Fibroblast of upper back skin (primary cell): ENCODE measurements at regions not wholly inside any gene's neighbourhood (a gene's known extent, or its start where the extent isn't known, plus 50 kb on each side); places are given as distances from the start of the nearest gene placed in this dataset.

Source experiments
- DNase-seq: peaks from one replicate; pipeline ENCODE4 v3.0.0-alpha.2; 2013

DNA sequence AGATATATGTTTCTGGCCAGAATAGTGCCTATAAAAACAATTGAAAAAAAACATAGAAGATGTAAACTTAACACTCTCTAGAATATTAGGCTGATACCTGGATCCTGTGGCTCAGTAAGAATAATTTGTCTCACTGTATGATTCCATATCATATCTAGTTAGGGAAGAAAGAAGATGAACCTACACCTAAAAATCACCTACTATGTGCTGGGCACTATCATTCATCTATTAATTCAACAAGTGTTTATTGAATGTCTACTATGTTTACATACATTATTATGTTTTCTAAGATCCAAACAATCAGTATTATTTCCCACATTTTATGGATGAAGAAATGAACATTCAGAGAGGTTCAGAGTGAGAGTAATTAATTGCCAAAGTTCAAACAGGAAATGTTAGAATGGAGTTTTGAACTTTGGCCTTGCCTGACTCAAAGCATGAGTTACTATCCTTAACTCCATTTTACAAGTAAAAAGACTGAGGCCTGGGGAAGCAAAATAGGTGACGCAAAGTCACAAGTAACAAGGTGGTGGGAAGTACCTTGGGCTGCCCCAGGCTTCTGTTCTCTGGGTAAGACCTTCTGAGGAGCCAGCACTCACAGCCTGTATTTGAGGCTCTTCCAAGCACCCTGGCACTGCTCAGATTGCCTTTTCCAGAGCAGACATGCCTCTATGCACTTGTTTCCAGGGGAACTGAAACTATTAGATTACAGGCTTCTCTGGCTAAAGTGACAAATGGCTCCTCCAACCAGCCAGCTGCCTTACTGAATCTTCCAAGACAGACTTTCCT lies 111.1 kb upstream of the ACSL4 start:
- no peak for DNase-seq

DNA sequence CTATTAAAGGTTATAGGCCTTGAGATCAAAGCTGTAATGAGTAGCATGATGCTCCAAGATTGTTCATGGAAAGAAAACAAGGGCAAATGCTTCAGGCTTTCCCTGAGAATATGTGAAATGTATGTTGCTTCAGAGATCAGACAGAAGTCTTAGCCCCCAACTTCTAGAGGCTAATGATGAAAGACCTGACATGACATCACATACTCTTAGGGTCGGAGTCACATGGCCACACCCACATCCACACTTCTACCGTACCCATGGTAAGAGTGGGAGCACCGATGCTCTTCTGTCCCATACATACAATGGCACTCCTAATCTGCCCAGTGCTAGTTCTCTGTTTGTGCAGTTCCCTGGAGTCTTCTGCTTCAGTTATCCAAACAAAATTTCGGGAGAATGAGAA lies 111.9 kb upstream of the ACSL4 start:
- no peak for DNase-seq

DNA sequence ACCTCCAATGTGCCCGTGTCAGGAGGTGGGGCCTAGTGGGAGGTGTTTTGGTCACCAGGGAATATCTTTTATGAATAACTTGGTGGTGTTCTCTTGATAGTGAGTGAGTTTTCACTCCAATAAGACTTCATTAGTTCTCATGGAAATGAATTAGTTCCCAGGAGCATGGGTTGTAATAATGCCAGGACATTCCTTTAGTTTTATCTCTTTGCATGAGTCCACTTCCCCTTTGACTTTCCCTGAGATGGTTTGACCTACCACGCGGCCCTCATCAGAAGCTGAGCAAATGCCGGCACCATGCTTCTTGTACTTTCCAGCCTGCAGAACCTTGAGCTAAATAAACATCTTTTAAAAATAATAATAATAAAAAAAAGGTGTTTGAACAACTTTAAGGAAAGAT lies 112.9 kb upstream of the ACSL4 start:
- no peak for DNase-seq

DNA sequence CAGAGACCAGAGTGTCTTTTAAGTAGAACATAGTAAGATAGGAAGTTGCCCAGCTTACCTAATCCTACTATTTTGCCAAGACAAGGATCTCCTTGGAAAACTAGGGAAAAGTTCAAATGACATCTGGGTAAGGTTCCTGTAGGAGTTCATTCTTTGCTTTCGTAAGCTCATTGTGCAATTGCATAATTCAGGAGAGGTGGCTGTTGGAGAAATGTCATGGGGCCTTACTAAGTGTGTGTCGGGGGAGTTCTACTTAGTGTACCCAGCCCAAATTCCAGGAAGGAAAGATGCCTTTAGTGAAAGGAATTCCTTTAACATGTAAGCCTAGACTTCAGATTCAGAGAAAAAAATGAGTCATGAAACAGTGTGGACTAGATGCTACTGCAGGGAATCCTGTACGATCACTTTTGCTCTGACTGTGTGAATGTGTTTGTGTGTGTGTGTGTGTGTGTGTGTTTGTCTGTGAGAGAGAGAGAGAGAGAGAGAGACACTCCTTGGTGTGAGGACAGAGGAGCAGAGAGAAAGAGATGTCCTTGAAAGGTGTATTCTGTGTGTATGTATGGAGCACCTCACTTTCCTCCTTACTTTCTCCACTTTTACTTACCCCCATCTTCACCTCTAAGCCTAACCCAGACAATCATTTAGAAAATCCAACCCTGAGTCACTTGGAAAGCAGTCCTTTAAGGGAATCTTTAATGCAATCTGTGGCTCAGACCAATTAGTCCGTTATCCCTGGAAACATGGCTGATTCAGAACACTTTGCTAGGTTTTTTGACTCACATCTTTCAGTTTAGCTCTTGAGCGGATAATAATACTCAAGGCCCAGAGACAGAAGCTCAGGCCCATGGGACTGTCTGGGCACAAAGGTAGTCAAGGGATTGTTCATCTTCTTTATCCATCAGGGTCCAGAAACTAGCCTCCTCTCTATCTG lies 114.5 kb upstream of the ACSL4 start:
- DNase-seq, result peak; percentile 92

DNA sequence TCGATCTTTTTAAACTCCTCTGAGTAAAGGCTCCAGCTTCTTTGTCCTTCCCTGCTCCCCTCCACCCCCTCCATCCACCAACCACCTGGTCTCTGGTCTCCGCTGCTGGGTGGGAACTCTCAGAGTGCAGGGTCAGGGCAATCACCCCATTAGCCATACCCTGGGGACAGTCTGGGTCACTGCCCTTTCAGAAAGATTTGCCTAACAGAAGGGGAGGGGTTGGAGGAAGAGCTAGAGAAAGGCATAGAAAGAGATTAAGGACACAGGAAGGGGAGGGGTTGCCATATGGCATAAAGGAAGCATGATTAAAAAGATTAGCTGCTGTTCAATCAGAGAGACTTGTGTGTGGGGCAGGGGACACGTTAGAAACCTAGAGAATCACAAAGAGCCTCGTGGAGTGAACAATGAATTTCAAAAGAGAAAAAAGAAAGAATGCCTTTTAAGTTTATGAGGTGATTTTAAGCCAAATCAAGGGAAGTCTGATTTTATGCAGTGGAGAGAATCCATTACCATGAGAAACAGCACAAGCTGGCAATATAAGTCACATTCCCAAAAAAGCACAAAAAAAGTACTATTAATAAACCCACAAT lies 115.5 kb upstream of the ACSL4 start:
- DNase-seq, result no peak

DNA sequence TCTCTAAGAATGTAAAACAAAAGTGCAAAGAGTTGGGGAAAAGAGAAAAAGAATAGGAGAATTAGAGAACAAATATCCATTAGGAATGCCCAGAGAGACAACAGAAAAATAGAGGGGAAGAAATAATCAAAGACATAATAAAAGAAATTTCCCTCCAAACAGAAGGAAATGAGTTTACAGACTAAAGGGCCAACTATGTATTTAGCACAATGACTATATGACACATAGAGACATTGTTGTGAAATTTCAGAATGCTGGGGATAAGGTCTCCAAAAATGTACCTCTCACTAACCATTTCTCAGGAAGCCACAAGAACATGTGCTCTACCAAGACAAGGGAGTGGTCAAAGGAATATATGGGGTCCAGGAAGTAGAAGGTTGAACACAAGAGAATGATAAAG lies 121.0 kb upstream of the ACSL4 start:
- DNase-seq, result no peak

DNA sequence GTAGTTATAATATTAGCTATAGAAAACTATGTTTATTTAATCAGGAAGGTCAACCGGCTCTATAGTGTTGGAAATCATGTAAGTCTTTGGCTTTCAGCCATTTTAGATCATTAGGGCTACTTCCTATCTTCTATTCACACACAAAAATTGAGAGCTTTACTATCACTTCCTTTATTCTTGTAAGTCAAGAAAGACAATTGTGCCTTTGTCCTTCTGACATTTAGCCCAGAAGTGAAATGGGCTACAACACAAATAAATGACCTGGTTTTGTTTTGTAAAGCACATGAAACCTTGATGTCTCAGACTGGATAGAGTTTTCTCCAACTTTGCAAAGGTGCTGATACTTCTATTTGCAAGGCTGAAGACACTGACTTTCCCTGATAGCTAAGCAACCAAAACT lies 122.4 kb upstream of the ACSL4 start:
- no peak for DNase-seq

DNA sequence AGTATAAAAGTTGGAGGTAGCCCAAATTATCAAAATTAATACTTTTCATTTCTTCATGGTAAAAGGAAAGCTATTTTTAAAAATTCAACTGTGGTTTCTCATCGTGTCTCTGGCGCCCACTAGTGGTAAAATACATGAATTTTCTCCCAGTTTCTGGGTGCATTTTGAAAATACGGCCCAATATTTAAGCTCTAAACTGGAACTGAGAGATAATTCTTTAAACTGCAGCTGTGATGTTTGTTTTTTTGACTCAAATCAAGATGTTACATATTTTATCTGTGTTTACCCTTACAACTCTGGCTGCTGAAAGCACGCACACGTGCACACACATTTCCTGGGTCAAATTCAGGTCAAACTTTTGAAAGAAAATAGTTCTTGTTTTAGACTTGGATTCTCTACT lies 123.9 kb upstream of the ACSL4 start:
- no peak for DNase-seq

DNA sequence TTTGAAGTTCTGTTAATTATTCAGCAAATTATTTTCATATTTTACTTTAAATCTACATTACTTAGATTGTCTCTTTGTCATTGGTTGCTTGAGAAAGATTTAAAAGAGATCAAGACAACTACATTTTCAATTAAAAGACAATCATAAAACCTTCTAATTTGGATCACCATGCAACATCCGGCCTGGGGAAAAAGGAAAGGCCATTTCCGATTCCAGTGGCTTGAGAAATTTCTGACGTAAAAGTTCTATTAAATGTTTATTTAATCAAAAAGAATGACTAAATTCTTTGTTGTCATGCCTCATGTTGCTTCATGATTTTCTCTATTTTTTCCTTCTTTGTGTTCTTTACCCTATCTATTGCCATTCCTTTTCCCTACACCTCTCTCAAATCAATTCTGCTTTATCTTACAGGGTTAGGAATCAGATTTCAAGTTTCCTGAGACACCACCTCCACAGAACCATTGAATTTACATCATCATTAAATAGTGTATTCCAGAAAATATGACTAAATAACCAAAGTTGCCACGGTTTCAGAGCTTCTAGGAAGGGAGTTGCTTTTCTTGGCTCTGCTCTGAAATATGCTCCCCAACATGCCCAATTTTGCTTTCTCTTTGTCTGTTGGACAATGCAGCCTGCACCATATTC lies 124.6 kb upstream of the ACSL4 start:
- peak; percentile 33 for DNase-seq

DNA sequence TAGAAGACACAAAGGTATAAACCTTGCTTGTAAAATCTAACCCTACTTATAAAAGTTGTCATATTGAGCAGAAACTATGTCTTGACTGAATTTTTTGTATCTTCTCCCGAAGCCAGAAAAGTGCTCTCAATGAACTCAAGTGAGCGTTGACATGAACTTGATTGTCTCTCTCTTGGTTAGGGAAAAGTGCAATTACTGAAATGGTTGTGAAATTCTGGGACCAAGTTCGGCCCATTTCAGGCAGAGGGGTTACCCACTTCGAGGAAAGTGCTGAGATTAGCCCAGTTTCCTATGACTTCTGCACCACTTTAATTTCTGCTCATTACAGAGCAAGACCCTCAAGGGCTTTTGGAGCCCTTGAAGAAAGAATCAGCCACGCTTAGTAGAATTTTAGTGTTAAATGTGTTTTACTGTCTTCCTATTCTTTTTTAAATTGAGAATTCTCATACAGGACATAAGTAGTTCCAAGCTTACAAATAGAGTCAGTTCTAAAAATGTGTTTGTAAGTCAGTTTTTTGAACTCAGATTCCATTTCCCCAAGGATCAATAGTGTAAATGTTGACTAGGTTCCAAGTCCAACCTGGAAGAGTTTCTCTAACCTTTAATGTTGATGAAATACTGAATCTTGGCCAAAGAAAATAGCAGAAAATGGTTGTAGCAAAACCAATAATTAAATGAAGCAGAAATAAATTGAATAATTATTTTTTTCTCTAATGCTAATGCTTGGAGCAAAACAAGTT lies 125.7 kb upstream of the ACSL4 start:
- no peak for DNase-seq

DNA sequence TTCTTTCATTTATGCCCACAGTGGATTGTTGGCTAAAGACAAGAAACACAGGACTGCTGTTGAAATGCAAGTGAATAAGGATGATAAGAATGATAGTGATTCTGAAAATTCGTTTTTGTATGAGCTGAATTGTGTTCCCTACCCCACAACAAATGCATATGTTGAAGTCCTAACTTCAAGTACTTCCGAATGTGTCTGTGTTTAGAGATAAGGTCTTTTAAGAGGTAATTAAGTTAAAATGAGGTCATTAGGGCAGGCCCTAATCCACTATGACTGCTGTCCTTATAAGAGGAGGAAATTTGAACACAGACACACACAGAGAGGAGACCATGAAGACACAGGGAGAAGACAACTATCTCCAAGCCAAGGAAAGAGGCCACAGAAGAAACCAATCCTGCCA lies 126.6 kb upstream of the ACSL4 start:
- no peak for DNase-seq

DNA sequence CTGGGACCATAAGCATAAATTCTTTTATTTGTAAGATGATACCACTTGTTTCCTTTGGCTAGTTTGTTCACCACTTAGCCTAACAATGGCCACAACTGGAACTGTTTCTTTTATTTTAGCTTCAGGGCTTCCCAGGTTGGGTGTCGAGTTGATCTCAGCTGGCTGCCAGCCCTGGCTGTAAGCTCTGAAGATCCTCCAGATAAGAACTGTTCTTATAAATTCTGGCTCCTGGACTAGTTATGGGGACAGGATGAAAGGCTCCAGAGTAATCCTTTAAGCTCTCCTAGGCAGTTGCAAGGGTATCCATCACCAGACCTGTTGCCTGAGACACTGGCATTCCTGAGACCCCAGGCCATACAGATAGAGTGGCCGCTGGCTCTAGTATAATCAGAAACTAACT lies 129.4 kb upstream of the ACSL4 start:
- no peak for DNase-seq

DNA sequence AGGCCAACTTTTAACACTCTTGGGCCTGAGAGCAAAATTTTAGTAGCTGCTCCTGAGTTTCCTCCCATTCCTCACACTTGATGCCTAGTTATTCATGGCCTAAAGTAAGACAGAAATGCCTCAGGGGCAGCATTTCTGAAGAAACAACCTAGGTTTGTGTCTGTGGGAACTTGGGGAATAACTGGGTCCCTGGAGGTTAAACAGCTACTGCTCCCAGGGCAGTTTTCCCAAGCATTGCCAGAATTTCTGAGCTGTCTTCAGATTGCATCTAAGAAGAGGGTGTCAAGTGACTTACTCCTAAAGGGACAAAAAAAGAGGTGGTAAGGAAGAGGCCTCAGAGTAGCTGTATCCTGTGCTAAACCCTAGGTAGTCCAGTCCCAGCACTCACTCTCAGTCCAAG lies 130.8 kb upstream of the ACSL4 start:
- DNase-seq, result no peak

DNA sequence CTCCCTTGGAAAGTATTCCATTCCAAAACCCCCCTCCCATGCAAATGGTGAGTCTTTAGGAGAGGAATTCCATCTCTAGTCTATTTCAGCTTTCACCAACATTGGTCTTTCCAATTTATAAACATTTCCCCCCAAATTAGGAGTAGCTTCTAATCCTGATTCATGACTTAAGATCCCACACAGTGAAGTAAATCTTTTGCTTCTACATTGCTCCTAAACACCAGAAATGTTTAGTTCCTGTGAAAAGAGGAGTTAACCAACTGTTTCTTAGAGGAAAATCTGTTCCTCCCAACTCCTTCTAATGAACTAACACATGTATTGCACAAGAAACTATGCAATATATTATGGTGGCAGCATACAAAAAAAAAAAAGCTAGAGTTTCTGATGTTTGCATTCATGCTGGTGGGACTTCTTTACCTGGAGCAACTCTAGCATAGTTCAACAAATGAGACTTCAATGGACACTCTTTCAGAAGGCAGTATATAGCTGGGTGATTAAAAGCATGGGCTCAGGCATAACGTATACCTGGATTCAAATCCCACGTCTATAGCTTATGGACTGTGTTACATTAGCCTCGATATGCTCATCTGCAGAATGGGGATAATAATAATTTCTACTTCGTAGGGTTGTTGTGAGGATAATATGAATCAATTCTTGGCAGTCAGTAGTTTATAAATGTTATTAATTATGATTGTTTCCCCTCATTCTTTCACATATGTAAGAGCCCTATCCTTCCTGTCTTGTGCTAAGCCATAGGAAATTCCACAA lies 131.6 kb upstream of the TMEM164 start:
- no peak for DNase-seq

DNA sequence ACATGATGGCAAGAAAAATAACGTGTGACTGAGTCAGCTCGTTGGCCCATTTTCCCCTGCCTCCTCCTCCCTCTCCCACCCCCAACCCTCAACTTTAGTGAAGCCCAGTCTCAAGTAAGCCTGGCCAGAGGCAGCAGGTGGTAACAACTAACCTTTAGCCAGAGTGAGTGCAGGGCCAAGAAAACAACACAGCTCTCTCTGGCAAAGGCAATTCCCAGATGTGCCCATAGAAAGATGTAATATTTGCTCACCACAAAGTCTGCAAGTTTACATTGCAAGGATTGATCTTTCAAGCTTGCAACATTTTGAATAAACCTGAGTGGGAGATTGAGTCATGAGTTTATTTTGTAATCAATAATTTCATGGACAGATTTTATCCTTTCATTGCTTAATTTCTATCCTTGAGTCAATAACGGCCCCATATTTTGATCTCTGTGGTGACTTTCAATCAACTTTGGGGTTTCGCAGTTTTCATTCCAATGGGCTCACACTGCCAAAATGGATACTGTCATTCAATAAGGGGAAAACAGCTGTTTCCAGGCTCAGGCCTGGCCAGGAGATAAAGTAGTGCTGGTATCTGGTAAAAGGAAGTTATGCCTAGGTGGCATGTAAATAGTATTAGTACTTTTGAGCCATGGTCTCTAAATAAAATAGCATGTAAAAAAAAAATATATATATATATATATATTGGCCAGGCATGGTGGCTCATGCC lies 130.7 kb upstream of the TMEM164 start:
- peak; percentile 29 for DNase-seq

DNA sequence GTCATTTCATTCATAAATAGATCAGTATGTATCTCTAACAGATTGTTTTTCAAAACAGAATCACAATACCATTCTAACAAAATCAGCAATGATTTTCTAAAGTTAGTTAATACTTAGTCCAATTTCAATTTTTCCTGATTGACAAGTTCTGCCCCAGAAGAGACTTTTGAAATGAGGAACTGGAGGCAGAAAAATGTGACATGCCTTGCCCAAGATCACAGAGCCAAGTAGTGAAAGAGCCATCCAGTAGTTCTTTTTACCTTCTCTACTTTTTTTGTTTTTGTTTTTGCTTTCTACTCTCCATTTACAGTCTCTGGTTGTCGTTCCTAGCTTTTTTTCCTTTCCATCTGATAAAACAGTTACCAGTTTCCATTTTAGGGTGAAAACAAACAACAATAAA lies 129.3 kb upstream of the TMEM164 start:
- DNase-seq, result no peak

DNA sequence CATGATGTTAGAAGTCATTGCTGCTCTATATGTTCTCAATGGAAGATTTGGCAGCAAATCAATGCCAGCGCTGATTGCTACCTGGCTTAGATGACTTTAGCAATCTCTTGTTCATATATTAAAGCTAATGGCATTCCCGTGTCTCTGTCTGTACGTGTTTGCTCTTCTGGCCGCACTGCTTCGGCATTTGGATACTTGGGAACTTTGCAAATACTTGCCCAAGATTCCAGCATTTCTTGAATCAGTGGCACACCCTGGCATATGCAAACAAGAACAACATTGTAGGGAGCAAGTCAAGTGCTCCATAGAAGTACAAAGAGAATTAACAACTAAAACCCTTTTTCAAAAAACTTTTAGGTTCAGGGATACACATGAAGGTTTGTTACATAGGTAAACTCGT lies 128.9 kb upstream of the TMEM164 start:
- DNase-seq, result no peak

DNA sequence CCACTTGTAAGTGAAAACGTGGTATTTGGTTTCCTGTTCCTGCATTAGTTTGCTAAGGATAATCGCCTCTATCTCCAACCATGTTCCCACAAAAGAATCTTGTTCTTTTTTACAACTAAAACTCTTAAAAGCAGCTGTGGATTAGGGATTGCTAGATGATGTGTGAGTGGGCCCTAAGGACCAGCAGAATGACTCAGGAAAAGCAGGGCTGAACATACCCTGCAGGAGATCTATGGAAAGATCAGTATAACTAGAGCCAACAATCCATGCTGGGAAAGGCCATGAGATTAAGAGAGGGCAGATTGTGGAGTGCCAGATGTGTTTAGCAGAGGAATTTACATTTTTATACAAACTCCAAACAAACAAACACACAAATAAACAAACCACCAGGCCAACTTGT lies 128.4 kb upstream of the TMEM164 start:
- DNase-seq, result peak; percentile 9

DNA sequence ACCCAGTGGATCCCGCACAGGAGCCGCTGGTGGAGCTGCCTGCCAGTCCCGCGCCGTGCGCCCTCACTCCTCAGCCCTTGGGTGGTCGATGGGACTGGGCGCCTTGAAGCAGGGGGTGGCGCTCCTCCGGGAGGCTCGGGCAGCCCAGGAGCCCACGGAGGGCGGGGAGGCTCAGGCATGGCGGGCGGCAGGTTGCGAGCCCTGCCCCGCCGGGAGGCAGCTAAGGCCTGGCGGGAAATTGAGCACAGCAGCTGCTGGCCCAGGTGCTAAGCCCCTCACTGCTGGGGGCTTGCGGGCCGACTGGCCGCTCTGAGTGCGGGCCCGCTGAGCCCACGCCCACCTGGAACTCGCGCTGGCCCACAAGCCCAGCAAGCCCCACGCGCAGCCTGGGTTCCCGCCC lies 127.1 kb upstream of the TMEM164 start:
- DNase-seq, result no peak

DNA sequence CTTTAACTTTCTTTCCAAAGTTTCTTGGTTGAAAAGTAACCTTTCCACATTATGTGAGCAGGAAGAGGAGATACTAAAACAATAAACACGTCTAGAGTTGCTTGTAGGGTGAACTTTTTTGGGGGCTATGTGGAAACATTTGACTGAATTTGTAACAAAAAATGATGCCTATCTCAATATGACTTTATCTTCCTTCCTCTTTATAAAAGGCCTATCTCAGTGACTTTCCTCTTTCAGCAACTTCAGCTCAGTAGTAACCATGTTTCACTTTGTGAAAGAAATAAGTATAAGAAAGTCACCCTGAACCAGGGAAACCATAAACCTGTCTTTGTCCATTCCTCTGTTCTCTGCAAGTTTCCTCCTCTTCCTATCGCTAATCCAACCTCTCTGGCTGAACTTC lies 124.7 kb upstream of the TMEM164 start:
- DNase-seq, result no peak

DNA sequence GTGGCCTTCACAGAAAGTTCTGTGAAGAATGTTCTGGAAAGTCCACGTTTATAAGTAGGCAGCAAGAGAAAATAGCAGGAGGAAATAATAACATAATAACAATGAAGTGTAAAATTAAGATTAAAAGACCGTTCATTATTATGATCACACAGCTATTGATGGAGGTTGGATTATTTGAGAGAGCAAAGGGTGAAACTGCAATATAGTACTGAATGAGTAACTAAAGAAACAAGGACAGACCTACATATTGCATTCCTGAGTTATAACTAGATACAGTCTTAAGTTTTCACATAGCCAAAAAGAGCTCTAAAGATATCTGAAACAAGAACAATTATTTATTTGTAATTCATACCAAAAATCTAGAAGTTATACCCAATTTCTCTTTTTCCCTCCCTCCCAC lies 122.9 kb upstream of the TMEM164 start:
- DNase-seq, result no peak
